ENCODE measurements at regions not wholly inside any gene's neighbourhood (a gene's known extent, or its start where the extent isn't known, plus 50 kb on each side); places are given as distances from the start of the nearest gene placed in this dataset.

- TF ChIP-seq CTCF (IDR thresholded peaks at IDR 0.05; ENCODE audit: insufficient read depth, low read length): no peak
- no peak for TF ChIP-seq POLR2AphosphoS5 (IDR thresholded peaks at IDR 0.05; ENCODE audit: low read depth)
- TF ChIP-seq REST (IDR thresholded peaks at IDR 0.05; ENCODE audit: insufficient replicate concordance, low read depth): no peak
- no peak for TF ChIP-seq SPI1 (IDR thresholded peaks at IDR 0.05; ENCODE audit: borderline replicate concordance, low read depth)
- no peak for TF ChIP-seq GABPA (IDR thresholded peaks at IDR 0.05; ENCODE audit: low read depth)
These were observed 520.4 kb upstream of the FLRT2 start for GRCh38 chr14:85009506-85009905.
